22Rv1 (cell line): ENCODE measurements at regions not wholly inside any gene's neighbourhood (a gene's known extent, or its start where the extent isn't known, plus 50 kb on each side); places are given as distances from the start of the nearest gene placed in this dataset.

Experiments used
- ZFX ChIP-seq: fragments of 450-650 bp; IDR thresholded peaks from 2 replicates; pipeline ENCODE4 v1.6.1; 2017; ENCODE audit warnings: antibody characterized with exemption, borderline replicate concordance
- TF ChIP-seq, protein P1 (sequence below): fragments of 450-650 bp; IDR thresholded peaks from 2 replicates; pipeline ENCODE4 v1.5.1; 2017; ENCODE audit warnings: mild to moderate bottlenecking

DNA sequence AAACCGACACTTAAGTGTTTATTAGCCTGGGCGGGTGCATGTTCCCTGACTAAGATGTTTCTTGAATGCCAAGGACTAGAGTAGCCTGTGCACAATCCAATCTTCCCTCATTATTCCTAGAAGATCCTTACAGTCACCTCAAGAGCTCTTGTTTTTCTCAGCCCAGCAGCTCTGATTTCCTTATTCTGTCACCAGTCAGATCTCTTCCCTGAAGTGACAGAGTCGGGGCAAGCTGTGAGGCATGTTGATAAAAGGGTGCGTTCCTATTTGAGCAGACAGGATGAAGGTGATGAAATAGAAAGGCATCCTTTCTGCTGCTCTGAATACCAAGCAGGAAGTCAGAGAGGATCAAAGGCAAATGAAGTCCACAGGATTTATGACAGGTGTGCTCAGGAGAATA lies 125.6 kb upstream of the MCTP2 start:
- TF ChIP-seq, protein P1, sequence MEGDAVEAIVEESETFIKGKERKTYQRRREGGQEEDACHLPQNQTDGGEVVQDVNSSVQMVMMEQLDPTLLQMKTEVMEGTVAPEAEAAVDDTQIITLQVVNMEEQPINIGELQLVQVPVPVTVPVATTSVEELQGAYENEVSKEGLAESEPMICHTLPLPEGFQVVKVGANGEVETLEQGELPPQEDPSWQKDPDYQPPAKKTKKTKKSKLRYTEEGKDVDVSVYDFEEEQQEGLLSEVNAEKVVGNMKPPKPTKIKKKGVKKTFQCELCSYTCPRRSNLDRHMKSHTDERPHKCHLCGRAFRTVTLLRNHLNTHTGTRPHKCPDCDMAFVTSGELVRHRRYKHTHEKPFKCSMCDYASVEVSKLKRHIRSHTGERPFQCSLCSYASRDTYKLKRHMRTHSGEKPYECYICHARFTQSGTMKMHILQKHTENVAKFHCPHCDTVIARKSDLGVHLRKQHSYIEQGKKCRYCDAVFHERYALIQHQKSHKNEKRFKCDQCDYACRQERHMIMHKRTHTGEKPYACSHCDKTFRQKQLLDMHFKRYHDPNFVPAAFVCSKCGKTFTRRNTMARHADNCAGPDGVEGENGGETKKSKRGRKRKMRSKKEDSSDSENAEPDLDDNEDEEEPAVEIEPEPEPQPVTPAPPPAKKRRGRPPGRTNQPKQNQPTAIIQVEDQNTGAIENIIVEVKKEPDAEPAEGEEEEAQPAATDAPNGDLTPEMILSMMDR, result no peak
- no peak for TF ChIP-seq ZFX
